Uterus (tissue), 3 donors: ENCODE measurements at regions not wholly inside any gene's neighbourhood (a gene's known extent, or its start where the extent isn't known, plus 50 kb on each side); places are given as distances from the start of the nearest gene placed in this dataset.

Experiments
- DNase-seq, 2 donors: peaks; one replicate each; pipeline ENCODE4 v3.0.0-alpha.2; 2019 to 2020
- H3K27ac ChIP-seq, 2 donors: fragments of 200-600 bp; sonication (generic); 1 replicate in 1 of 2; 2 replicates in 1 of 2; pipeline ENCODE4 v1.5.1; 2016 to 2018
- H3K27me3 ChIP-seq, 2 donors: fragments of 200-600 bp; sonication (generic); one replicate each; pipeline ENCODE4 v1.5.1; 2018 to 2019; ENCODE audit warnings: control low read depth in 1 of 2
- H3K36me3 ChIP-seq, 2 donors: fragments of 200-600 bp; sonication (generic); one replicate each; pipeline ENCODE4 v1.5.1; 2019; ENCODE audit warnings: control low read depth in 1 of 2
- H3K4me1 ChIP-seq, 2 donors: fragments of 200-600 bp; sonication (generic); one replicate each; pipeline ENCODE4 v1.5.1; 2018 to 2019; ENCODE audit warnings: control low read depth in 1 of 2
- H3K4me3 ChIP-seq, 2 donors: fragments of 200-600 bp; sonication (generic); 1 replicate in 1 of 2; 2 replicates in 1 of 2; pipeline ENCODE4 v1.5.1; 2018 to 2019; ENCODE audit warnings: mild to moderate bottlenecking in 1 of 2
- H3K9me3 ChIP-seq, 2 donors: fragments of 200-600 bp; sonication (generic); one replicate each; pipeline ENCODE4 v1.5.1; 2019; ENCODE audit warnings: control low read depth in 1 of 2
- POLR2A ChIP-seq, 2 donors: fragments of 450-650 bp; IDR thresholded peaks; one replicate each; pipeline ENCODE4 v1.6.1; 2016; ENCODE audit warnings: antibody characterized with exemption in 2 of 2, mild to moderate bottlenecking in 1 of 2, moderate library complexity in 1 of 2
- intact Hi-C: fragments of 100-400 bp; cut with DNase I; formaldehyde crosslinking; loops from one replicate; pipeline ENCODE4 v1.15.1; 2023; ENCODE audit warnings: low total_unique reads
- TF ChIP-seq, protein P1 (sequence below), 4 experiments: fragments of 200-600 bp in 2 of 4; fragments of 450-650 bp in 2 of 4; sonication (generic) in 2 of 4; IDR thresholded peaks; one replicate each; pipeline ENCODE4 v1.5.1; 2016 to 2019; ENCODE audit warnings: antibody characterized with exemption in 4 of 4, mild to moderate bottlenecking in 2 of 4, moderate library complexity in 1 of 4
- donor health status: DM: yes; HTN: yes; CAD: no.

DNA sequence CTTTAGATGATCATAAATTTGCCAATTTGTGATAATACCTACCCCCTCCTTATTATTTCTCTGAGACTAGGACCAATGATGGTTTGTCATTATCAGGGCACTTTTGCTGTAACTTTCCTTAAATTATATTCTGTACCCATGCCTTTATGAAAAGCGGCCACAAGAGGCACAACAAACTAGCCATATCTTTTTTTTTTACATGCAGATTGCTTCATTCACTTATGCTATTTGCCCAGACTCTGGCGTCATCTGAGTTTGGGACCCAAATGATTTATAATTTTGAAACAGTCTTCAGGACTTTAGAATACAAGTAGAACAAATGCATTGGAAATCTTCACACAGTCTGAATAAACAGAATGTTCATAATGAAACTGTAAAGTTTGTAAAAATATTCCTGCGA, 408.1 kb downstream of the MAT2B start:
- H3K36me3 ChIP-seq: no peaks in the 10 kb centered on the region
- TF ChIP-seq, protein P1, sequence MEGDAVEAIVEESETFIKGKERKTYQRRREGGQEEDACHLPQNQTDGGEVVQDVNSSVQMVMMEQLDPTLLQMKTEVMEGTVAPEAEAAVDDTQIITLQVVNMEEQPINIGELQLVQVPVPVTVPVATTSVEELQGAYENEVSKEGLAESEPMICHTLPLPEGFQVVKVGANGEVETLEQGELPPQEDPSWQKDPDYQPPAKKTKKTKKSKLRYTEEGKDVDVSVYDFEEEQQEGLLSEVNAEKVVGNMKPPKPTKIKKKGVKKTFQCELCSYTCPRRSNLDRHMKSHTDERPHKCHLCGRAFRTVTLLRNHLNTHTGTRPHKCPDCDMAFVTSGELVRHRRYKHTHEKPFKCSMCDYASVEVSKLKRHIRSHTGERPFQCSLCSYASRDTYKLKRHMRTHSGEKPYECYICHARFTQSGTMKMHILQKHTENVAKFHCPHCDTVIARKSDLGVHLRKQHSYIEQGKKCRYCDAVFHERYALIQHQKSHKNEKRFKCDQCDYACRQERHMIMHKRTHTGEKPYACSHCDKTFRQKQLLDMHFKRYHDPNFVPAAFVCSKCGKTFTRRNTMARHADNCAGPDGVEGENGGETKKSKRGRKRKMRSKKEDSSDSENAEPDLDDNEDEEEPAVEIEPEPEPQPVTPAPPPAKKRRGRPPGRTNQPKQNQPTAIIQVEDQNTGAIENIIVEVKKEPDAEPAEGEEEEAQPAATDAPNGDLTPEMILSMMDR (IDR thresholded peaks at IDR 0.05): no peak
- TF ChIP-seq POLR2A (IDR thresholded peaks at IDR 0.05): no peak
- H3K27ac ChIP-seq: no peak overlapping the region
- no peaks in the 10 kb centered on the region for H3K4me1 ChIP-seq
- intact Hi-C loops: no loop called here
- no peak overlapping the region for H3K4me3 ChIP-seq
- H3K9me3 ChIP-seq: no peaks in the 10 kb centered on the region
- no peaks in the 10 kb centered on the region for H3K27me3 ChIP-seq
- DNase-seq: no peak

DNA sequence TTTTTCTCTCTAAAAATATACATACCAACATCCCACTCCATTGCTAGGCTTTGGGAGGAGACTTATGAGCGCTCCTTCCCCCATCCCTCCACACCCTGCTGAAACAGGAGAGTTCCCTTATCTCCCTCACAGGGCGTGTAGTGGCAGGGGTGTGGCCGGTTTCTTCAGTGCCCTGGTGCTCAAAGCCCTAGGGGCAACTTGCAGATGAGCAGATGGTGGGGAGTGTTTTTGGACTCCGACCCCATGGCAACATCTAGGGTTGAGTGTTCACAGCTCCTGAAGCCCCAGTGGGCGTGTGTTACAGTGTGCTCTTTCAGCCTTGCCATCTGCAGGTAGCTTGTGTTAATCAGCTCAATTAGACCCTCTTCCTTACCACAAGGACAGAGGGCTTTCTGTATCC, 409.5 kb downstream of the MAT2B start:
- no peak for DNase-seq
- no peak overlapping the region for H3K27ac ChIP-seq
- TF ChIP-seq, protein P1 (IDR thresholded peaks at IDR 0.05): no peak
- no peak for TF ChIP-seq POLR2A (IDR thresholded peaks at IDR 0.05)

DNA sequence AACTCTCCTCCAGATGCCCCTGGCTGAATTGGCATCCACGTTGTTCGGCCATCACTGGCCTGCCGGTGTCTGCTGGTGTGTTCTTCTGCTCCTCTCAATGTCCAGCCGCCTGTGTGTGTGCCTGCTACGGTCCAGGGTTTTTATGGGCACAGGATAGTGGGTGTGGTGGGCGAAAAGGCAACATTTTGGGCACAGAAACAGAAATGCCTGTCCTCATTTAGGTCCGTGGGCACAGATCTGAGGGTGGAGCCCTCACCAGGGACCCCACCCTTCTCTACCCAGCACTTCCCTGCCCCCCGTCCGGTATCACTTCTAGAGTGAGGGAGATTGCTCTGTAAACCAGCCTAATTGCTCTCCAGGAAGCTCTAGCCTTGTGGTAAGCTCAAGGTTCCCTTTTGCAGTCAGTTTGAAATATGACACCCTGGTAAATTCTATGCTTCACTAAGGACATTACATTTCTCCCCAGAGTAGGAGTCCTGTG, 410.1 kb downstream of the MAT2B start:
- Histone ChIP-seq H3K9me3 (no peaks in the 10 kb centered on the region), H3K27ac (no peak overlapping the region), H3K27me3 (no peaks in the 10 kb centered on the region), H3K4me1 (no peaks in the 10 kb centered on the region), H3K36me3 (no peaks in the 10 kb centered on the region), H3K4me3 (no peak overlapping the region)
- intact Hi-C loops: no loop called here
- TF ChIP-seq POLR2A (IDR thresholded peaks at IDR 0.05): no peak
- TF ChIP-seq, protein P1 (IDR thresholded peaks at IDR 0.05): no peak
- no peak for DNase-seq

More for the DNA sequence above, 409.5 kb downstream of the MAT2B start:
- Histone ChIP-seq H3K27me3 (no peaks in the 10 kb centered on the region), H3K4me1 (no peaks in the 10 kb centered on the region), H3K36me3 (no peaks in the 10 kb centered on the region), H3K9me3 (no peaks in the 10 kb centered on the region), H3K4me3 (no peak overlapping the region)
- intact Hi-C loops: no loop called here

GRCh38 chr5:163916376-163916775, 411.0 kb downstream of the MAT2B start:
- no peak overlapping the region for H3K4me3 ChIP-seq
- no peaks in the 10 kb centered on the region for H3K27me3 ChIP-seq
- no peaks in the 10 kb centered on the region for H3K36me3 ChIP-seq
- no peaks in the 10 kb centered on the region for H3K9me3 ChIP-seq
- intact Hi-C loops: no loop called here
- TF ChIP-seq, protein P1 (IDR thresholded peaks at IDR 0.05): no peak
- no peak for TF ChIP-seq POLR2A (IDR thresholded peaks at IDR 0.05)
- no peak for DNase-seq
- no peak overlapping the region for H3K27ac ChIP-seq
- H3K4me1 ChIP-seq: no peaks in the 10 kb centered on the region

DNA sequence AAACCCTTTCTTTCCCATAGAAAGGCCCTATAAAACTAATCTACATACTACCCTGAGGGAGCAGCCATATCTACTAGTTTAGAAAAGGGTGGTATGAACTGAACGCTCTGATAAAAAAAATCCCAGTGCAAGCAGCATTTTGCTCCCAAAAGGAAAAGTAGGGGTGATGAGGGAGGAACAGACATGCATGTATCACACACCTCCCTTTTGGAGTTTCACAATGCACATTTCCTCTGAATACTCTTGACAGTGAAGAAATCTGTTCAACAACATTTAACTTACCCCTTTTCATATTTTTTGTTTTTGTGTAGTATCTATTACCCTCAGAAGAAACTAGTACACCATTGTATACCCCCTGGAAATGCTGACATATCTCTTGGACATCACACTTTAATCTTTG, 411.4 kb downstream of the MAT2B start:
- no peak overlapping the region for H3K27ac ChIP-seq
- H3K4me3 ChIP-seq: no peak overlapping the region
- TF ChIP-seq POLR2A (IDR thresholded peaks at IDR 0.05): no peak
- TF ChIP-seq, protein P1 (IDR thresholded peaks at IDR 0.05): no peak
- DNase-seq: no peak
- H3K27me3 ChIP-seq: no peaks in the 10 kb centered on the region
- H3K4me1 ChIP-seq: no peaks in the 10 kb centered on the region
- no peaks in the 10 kb centered on the region for H3K9me3 ChIP-seq
- intact Hi-C loops: no loop called here
- no peaks in the 10 kb centered on the region for H3K36me3 ChIP-seq
